OCI-LY1 (cell line): ENCODE measurements at regions not wholly inside any gene's neighbourhood (a gene's known extent, or its start where the extent isn't known, plus 50 kb on each side); places are given as distances from the start of the nearest gene placed in this dataset.

Experiments
- H2AFZ ChIP-seq: fragments of 200-600 bp; sonication (generic), shearing (Covaris generic); 2 replicates; pipeline ENCODE4 v1.6.0; 2014; ENCODE audit warnings: antibody characterized with exemption, mild to moderate bottlenecking, low read length
- H3F3A ChIP-seq: fragments of 200-600 bp; sonication (generic), shearing (Covaris generic); 2 replicates; pipeline ENCODE4 v1.6.0; 2014; ENCODE audit warnings: mild to moderate bottlenecking, antibody characterized with exemption, low read length, moderate library complexity; ENCODE audit not compliant: insufficient read depth
- H3K27ac ChIP-seq: fragments of 200-600 bp; sonication (generic); 2 replicates; pipeline ENCODE4 v1.5.1; 2014; ENCODE audit warnings: low read length, mixed run types, mild to moderate bottlenecking, low read depth; ENCODE audit not compliant: poor library complexity, severe bottlenecking
- H3K27me3 ChIP-seq: fragments of 200-600 bp; sonication (generic); 2 replicates; pipeline ENCODE4 v1.6.0; 2014; ENCODE audit warnings: antibody characterized with exemption, mild to moderate bottlenecking, low read length, moderate library complexity; ENCODE audit not compliant: insufficient read depth
- H3K36me3 ChIP-seq: fragments of 200-600 bp; sonication (generic); 2 replicates; pipeline ENCODE4 v1.6.1; 2014; ENCODE audit warnings: mild to moderate bottlenecking, antibody characterized with exemption, low read length, moderate library complexity, mixed read lengths; ENCODE audit not compliant: insufficient read depth
- H3K4me1 ChIP-seq: fragments of 200-600 bp; sonication (generic); 2 replicates; pipeline ENCODE4 v1.5.1; 2014; ENCODE audit warnings: mild to moderate bottlenecking, low read length, moderate library complexity; ENCODE audit not compliant: insufficient read depth, severe bottlenecking
- H3K4me2 ChIP-seq: fragments of 200-600 bp; sonication (generic), shearing (Covaris generic); 2 replicates; pipeline ENCODE4 v1.6.1; 2014; ENCODE audit warnings: low read length
- H3K4me3 ChIP-seq: fragments of 200-600 bp; sonication (generic); 2 replicates; pipeline ENCODE4 v1.5.1; 2014; ENCODE audit warnings: low read length, low read depth, mild to moderate bottlenecking, mixed read lengths; ENCODE audit not compliant: poor library complexity, severe bottlenecking
- H3K79me2 ChIP-seq: fragments of 200-600 bp; shearing (Covaris generic); 2 replicates; pipeline ENCODE4 v1.6.1; 2016; ENCODE audit warnings: mixed run types, low read length, mixed read lengths; ENCODE audit not compliant: insufficient read depth
- H3K9ac ChIP-seq: fragments of 200-600 bp; sonication (generic), shearing (Covaris generic); 2 replicates; pipeline ENCODE4 v1.6.1; 2014; ENCODE audit warnings: mild to moderate bottlenecking, low read length, mixed read lengths
- H3K9me2 ChIP-seq: fragments of 200-600 bp; sonication (generic), shearing (Covaris generic); 2 replicates; pipeline ENCODE4 v1.6.1; 2014; ENCODE audit warnings: low read depth, mild to moderate bottlenecking, low read length, mixed read lengths
- H3K9me3 ChIP-seq: fragments of 200-600 bp; shearing (Covaris generic); 2 replicates; pipeline ENCODE4 v1.6.1; 2014; ENCODE audit warnings: low read length, mixed read lengths
- H4K20me1 ChIP-seq: fragments of 200-600 bp; sonication (generic), shearing (Covaris generic); 2 replicates; pipeline ENCODE4 v1.6.0; 2016; ENCODE audit warnings: mild to moderate bottlenecking, low read length; ENCODE audit not compliant: insufficient read depth
- EZH2 ChIP-seq: fragments of 200-600 bp; sonication (generic), shearing (Covaris generic); IDR thresholded peaks from 2 replicates; pipeline ENCODE4 v1.8.0; 2017; ENCODE audit warnings: borderline replicate concordance, mixed run types, mild to moderate bottlenecking, antibody characterized with exemption, low read length, moderate library complexity, mixed read lengths
- TF ChIP-seq, protein P1 (sequence below): fragments of 200-600 bp; sonication (generic), shearing (Covaris generic); IDR thresholded peaks from 2 replicates; pipeline ENCODE4 v1.5.1; 2017; ENCODE audit warnings: mild to moderate bottlenecking, antibody characterized with exemption, low read length, moderate library complexity, mixed read lengths

DNA sequence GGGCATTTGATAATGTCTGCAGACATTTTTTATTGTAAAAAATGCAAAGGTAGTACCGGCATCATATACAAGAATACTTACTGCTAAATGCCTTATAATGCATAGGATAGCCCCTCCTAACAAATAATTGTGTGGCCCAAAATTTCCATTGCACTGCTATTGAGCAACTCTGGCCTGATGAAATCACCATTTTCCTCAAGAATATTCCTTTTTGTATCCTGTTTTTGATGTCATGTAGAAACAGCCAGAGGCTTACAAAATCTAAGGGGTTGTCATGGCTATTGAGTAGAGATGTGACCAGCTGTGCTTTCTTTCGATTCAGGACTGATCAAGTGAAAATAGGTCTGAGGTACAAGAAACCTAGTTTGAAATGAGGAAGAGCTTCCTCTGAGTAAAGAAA lies 854.3 kb downstream of the KCNA4 start:
- H3K4me3 ChIP-seq, result no peak overlapping the region
- no peaks in the 10 kb centered on the region for H3K4me1 ChIP-seq
- no peaks in the 10 kb centered on the region for H3F3A ChIP-seq
- no peak overlapping the region for H3K4me2 ChIP-seq
- H3K9me3 ChIP-seq, result no peaks in the 10 kb centered on the region
- TF ChIP-seq EZH2, result no peak
- TF ChIP-seq, protein P1, sequence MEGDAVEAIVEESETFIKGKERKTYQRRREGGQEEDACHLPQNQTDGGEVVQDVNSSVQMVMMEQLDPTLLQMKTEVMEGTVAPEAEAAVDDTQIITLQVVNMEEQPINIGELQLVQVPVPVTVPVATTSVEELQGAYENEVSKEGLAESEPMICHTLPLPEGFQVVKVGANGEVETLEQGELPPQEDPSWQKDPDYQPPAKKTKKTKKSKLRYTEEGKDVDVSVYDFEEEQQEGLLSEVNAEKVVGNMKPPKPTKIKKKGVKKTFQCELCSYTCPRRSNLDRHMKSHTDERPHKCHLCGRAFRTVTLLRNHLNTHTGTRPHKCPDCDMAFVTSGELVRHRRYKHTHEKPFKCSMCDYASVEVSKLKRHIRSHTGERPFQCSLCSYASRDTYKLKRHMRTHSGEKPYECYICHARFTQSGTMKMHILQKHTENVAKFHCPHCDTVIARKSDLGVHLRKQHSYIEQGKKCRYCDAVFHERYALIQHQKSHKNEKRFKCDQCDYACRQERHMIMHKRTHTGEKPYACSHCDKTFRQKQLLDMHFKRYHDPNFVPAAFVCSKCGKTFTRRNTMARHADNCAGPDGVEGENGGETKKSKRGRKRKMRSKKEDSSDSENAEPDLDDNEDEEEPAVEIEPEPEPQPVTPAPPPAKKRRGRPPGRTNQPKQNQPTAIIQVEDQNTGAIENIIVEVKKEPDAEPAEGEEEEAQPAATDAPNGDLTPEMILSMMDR, result no peak
- no peaks in the 10 kb centered on the region for H3K27me3 ChIP-seq
- H3K36me3 ChIP-seq, result no peaks in the 10 kb centered on the region
- H3K9ac ChIP-seq, result no peak overlapping the region
- H3K9me2 ChIP-seq, result no peaks in the 10 kb centered on the region
- no peaks in the 10 kb centered on the region for H3K79me2 ChIP-seq
- no peaks in the 10 kb centered on the region for H4K20me1 ChIP-seq
- H3K27ac ChIP-seq, result no peak overlapping the region
- no peak overlapping the region for H2AFZ ChIP-seq

DNA sequence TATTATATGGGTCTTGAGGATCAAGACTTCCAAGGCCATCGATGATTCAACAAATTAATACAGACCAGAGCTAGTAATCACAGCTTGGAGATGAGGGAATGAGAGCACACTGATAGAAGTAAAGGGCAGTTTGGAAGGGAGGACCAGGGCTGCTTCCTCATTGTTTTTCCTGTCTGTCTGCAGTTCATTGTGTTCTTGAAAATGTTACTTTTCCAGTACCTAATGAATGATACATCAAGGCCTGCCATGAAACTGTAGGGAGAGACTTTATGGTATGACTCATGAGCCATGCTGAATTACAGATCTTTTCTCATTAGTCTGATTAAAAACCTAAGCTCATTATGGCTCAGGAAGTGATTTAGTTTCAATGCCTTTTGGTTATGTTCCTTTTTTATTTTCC lies 855.6 kb downstream of the KCNA4 start:
- Histone ChIP-seq H3K27ac (no peak overlapping the region), H3K4me1 (no peaks in the 10 kb centered on the region), H2AFZ (no peak overlapping the region)

DNA sequence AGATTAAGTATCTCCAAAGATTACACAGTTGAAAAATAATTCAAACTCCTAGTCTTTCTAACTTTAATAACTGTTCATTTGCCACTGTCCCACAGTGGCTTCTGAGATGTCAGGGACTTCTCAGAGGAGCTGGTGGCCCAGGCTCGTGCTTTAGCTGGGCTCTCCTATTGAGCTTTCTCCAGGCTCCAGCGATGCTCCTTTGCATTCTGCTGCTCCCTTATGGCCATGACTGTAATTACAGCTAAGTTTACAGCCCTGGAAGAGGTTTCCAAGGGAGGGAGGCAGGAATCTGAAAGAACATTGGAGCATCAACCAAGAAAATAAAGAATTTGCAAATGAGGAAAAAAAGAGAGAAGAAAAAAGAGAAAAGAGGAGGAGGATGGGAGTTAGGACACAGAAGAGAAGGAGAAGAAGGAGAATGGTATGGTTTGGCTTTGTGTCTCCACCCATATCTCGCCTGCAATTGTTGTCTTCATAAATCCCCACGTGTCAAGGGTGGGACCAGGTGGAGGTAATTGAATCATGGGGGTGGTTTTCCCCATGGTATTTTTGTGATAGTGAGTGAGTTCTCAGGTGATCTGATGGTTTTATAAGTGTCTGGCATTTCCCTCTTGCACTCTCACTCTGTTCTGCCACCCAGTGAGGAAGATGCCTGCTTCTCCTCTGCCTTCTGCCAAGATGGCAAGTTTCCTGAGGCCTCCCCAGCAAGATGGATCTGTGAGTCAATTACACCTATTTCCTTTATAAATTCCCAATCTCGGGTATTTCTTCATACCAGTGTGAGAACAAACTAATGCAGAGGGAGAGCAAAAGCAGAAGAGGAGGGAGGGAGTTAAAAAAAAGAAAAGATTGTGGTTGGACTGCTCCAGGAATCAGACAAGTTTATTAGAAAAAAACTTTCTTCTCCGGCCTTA lies 857.0 kb downstream of the KCNA4 start:
- no peak for TF ChIP-seq EZH2
- TF ChIP-seq, protein P1, result peak; percentile 64
- no peaks in the 10 kb centered on the region for H3K27me3 ChIP-seq
- H3F3A ChIP-seq, result no peaks in the 10 kb centered on the region
- no peaks in the 10 kb centered on the region for H3K36me3 ChIP-seq
- H3K4me1 ChIP-seq, result no peaks in the 10 kb centered on the region
- H4K20me1 ChIP-seq, result no peaks in the 10 kb centered on the region
- H3K27ac ChIP-seq, result no peak overlapping the region
- no peak overlapping the region for H3K4me2 ChIP-seq
- no peak overlapping the region for H3K9ac ChIP-seq
- no peaks in the 10 kb centered on the region for H3K79me2 ChIP-seq
- H2AFZ ChIP-seq, result no peak overlapping the region
- no peaks in the 10 kb centered on the region for H3K9me2 ChIP-seq
- no peaks in the 10 kb centered on the region for H3K9me3 ChIP-seq
- H3K4me3 ChIP-seq, result no peak overlapping the region

More for the DNA sequence above, 855.6 kb downstream of the KCNA4 start:
- H4K20me1 ChIP-seq, result no peaks in the 10 kb centered on the region
- no peak overlapping the region for H3K9ac ChIP-seq
- H3K27me3 ChIP-seq, result no peaks in the 10 kb centered on the region
- H3K4me2 ChIP-seq, result no peak overlapping the region
- no peaks in the 10 kb centered on the region for H3K9me3 ChIP-seq
- TF ChIP-seq, protein P1, result no peak
- no peak for TF ChIP-seq EZH2
- no peak overlapping the region for H3K4me3 ChIP-seq
- no peaks in the 10 kb centered on the region for H3K36me3 ChIP-seq
- H3K9me2 ChIP-seq, result no peaks in the 10 kb centered on the region
- H3F3A ChIP-seq, result no peaks in the 10 kb centered on the region
- no peaks in the 10 kb centered on the region for H3K79me2 ChIP-seq
